ENCODE measurements at regions not wholly inside any gene's neighbourhood (a gene's known extent, or its start where the extent isn't known, plus 50 kb on each side); places are given as distances from the start of the nearest gene placed in this dataset.

- TF ChIP-seq CTCF (IDR thresholded peaks at IDR 0.05; ENCODE audit: low read depth, low read length): no peak
- DNase-seq (ENCODE audit: low read depth in 2 of 2): no peak
- H3K4me3 ChIP-seq (replicated peaks in 1 of 2; ENCODE audit: low read depth in 2 of 2, low read length in 2 of 2): no peak overlapping the region
Observed at GRCh38 chr21:16005996-16006395, 276.2 kb downstream of the USP25 start.

GRCh38 chr21:16007943-16008342 lies 278.2 kb downstream of the USP25 start:
- no peak for DNase-seq (ENCODE audit: low read depth in 2 of 2)
- TF ChIP-seq CTCF (IDR thresholded peaks at IDR 0.05; ENCODE audit: low read depth, low read length): no peak

GRCh38 chr21:16011719-16012118 lies 281.9 kb downstream of the USP25 start:
- H3K4me3 ChIP-seq (replicated peaks in 1 of 2; ENCODE audit: low read depth in 2 of 2, low read length in 2 of 2): no peak overlapping the region
- no peak for TF ChIP-seq CTCF (IDR thresholded peaks at IDR 0.05; ENCODE audit: low read depth, low read length)
- DNase-seq (ENCODE audit: low read depth in 2 of 2): no peak

More at GRCh38 chr21:16007943-16008342, 278.2 kb downstream of the USP25 start:
- no peak overlapping the region for H3K4me3 ChIP-seq (replicated peaks in 1 of 2; ENCODE audit: low read depth in 2 of 2, low read length in 2 of 2)

GRCh38 chr21:16013570-16013969 lies 283.8 kb downstream of the USP25 start:
- DNase-seq (ENCODE audit: low read depth in 2 of 2): no peak
- H3K4me3 ChIP-seq (replicated peaks in 1 of 2; ENCODE audit: low read depth in 2 of 2, low read length in 2 of 2): no peak overlapping the region
- TF ChIP-seq CTCF (IDR thresholded peaks at IDR 0.05; ENCODE audit: low read depth, low read length): no peak

GRCh38 chr21:16020878-16021277 lies 291.1 kb downstream of the USP25 start:
- H3K4me3 ChIP-seq (replicated peaks in 1 of 2; ENCODE audit: low read depth in 2 of 2, low read length in 2 of 2): no peak overlapping the region
- DNase-seq (ENCODE audit: low read depth in 2 of 2): no peak
- no peak for TF ChIP-seq CTCF (IDR thresholded peaks at IDR 0.05; ENCODE audit: low read depth, low read length)

- TF ChIP-seq CTCF (IDR thresholded peaks at IDR 0.05; ENCODE audit: low read depth, low read length): no peak
- no peak overlapping the region for H3K4me3 ChIP-seq (replicated peaks in 1 of 2; ENCODE audit: low read depth in 2 of 2, low read length in 2 of 2)
- DNase-seq (ENCODE audit: low read depth in 2 of 2): no peak
Observed at GRCh38 chr21:16022116-16022515, 292.3 kb downstream of the USP25 start.

- no peak for DNase-seq (ENCODE audit: low read depth in 2 of 2)
- TF ChIP-seq CTCF (IDR thresholded peaks at IDR 0.05; ENCODE audit: low read depth, low read length): no peak
- no peak overlapping the region for H3K4me3 ChIP-seq (replicated peaks in 1 of 2; ENCODE audit: low read depth in 2 of 2, low read length in 2 of 2)
Observed at GRCh38 chr21:16022921-16023320, 293.1 kb downstream of the USP25 start.
